SU-DHL-6 (cell line): ENCODE measurements at regions not wholly inside any gene's neighbourhood (a gene's known extent, or its start where the extent isn't known, plus 50 kb on each side); places are given as distances from the start of the nearest gene placed in this dataset.

ENCODE experiments used
- H2AFZ ChIP-seq: fragments of 200-600 bp; sonication (generic); 2 replicates; pipeline ENCODE4 v1.6.1; 2014; ENCODE audit warnings: low read depth, mild to moderate bottlenecking, moderate library complexity, mixed read lengths, antibody characterized with exemption, low read length; ENCODE audit not compliant: severe bottlenecking
- H3F3A ChIP-seq: fragments of 200-600 bp; shearing (Covaris generic); 2 replicates; pipeline ENCODE4 v1.6.0; 2016; ENCODE audit warnings: antibody characterized with exemption, mild to moderate bottlenecking; ENCODE audit not compliant: insufficient read depth
- H3K27ac ChIP-seq: fragments of 200-600 bp; sonication (generic); 2 replicates; pipeline ENCODE4 v1.5.1; 2016; ENCODE audit warnings: low read depth, mild to moderate bottlenecking, low read length, moderate library complexity, mixed read lengths
- H3K27me3 ChIP-seq: fragments of 200-600 bp; sonication (generic), shearing (Covaris generic); 2 replicates; pipeline ENCODE4 v1.6.0; 2014; ENCODE audit warnings: mild to moderate bottlenecking, low read length
- H3K36me3 ChIP-seq: fragments of 200-600 bp; sonication (generic); 2 replicates; pipeline ENCODE4 v1.6.1; 2014; ENCODE audit warnings: mild to moderate bottlenecking, low read length, mixed read lengths
- H3K4me2 ChIP-seq: fragments of 300-600, 200-600 bp; shearing (Covaris generic), sonication (generic); 2 replicates; pipeline ENCODE4 v1.6.0; 2014; ENCODE audit warnings: low read length, low read depth, mild to moderate bottlenecking; ENCODE audit not compliant: poor library complexity, severe bottlenecking
- H3K4me3 ChIP-seq: fragments of 200-600 bp; sonication (generic); 2 replicates; pipeline ENCODE4 v1.5.1; 2014; ENCODE audit warnings: antibody characterized with exemption, low read length, mild to moderate bottlenecking, mixed read lengths; ENCODE audit not compliant: insufficient read depth, poor library complexity, severe bottlenecking
- H3K79me2 ChIP-seq: fragments of 200-600 bp; sonication (generic); 2 replicates; pipeline ENCODE4 v1.6.1; 2014; ENCODE audit warnings: mild to moderate bottlenecking, low read length, moderate library complexity; ENCODE audit not compliant: insufficient read depth
- H3K9ac ChIP-seq: fragments of 200-600 bp; sonication (generic); 2 replicates; pipeline ENCODE4 v1.7.0; 2014; ENCODE audit warnings: mild to moderate bottlenecking, low read length
- H3K9me2 ChIP-seq: fragments of 200-600 bp; sonication (generic); replicated peaks from 2 replicates; pipeline ENCODE4 v1.6.1; 2014; ENCODE audit warnings: low read length; ENCODE audit not compliant: insufficient read depth
- H3K9me3 ChIP-seq: fragments of 200-600 bp; sonication (generic); 2 replicates; pipeline ENCODE4 v1.6.1; 2014; ENCODE audit warnings: low read length, mixed read lengths; ENCODE audit not compliant: insufficient read depth
- H4K20me1 ChIP-seq: fragments of 200-600 bp; sonication (generic); 2 replicates; pipeline ENCODE4 v1.6.1; 2014; ENCODE audit warnings: low read depth, mild to moderate bottlenecking, antibody characterized with exemption, low read length, moderate library complexity, mixed read lengths
- EZH2phosphoT487 ChIP-seq: fragments of 200-600 bp; sonication (generic), shearing (Covaris generic); conservative IDR thresholded peaks from 2 replicates; pipeline ENCODE4 v1.6.1; 2018; ENCODE audit warnings: mild to moderate bottlenecking, antibody characterized with exemption, low read length, moderate library complexity, mixed read lengths
- TF ChIP-seq, protein P1 (sequence below): fragments of 200-600 bp; sonication (generic); IDR thresholded peaks from one replicate; pipeline ENCODE4 v1.5.1; 2017; ENCODE audit warnings: antibody characterized with exemption, mild to moderate bottlenecking, low read length, moderate library complexity; ENCODE audit not compliant: insufficient read depth, poor library complexity, severe bottlenecking

DNA sequence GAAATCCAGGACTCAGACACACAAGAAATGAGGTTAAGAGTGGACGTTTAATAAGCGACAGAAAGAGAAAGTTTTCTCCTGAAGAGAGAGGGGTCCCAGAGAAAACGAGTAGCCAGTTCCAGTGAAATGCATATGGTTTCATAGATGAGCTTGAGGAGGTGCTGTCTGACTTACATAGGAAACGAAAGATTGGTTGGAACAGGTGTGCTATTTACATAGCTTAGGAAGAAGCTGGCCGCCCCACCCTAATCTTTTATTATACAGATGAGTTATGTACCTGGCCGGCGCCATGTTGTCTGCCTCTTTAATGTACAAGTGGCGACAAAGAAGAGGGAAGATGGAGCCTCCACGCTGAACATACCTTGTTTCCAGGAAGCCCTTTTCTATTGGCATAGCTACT, 223.0 kb downstream of the SLC6A15 start:
- H3K9me2 ChIP-seq, result no peaks in the 10 kb centered on the region
- no peaks in the 10 kb centered on the region for H3K27me3 ChIP-seq
- no peaks in the 10 kb centered on the region for H3F3A ChIP-seq
- no peak for TF ChIP-seq EZH2phosphoT487
- TF ChIP-seq, protein P1, sequence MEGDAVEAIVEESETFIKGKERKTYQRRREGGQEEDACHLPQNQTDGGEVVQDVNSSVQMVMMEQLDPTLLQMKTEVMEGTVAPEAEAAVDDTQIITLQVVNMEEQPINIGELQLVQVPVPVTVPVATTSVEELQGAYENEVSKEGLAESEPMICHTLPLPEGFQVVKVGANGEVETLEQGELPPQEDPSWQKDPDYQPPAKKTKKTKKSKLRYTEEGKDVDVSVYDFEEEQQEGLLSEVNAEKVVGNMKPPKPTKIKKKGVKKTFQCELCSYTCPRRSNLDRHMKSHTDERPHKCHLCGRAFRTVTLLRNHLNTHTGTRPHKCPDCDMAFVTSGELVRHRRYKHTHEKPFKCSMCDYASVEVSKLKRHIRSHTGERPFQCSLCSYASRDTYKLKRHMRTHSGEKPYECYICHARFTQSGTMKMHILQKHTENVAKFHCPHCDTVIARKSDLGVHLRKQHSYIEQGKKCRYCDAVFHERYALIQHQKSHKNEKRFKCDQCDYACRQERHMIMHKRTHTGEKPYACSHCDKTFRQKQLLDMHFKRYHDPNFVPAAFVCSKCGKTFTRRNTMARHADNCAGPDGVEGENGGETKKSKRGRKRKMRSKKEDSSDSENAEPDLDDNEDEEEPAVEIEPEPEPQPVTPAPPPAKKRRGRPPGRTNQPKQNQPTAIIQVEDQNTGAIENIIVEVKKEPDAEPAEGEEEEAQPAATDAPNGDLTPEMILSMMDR, result no peak
- H3K9ac ChIP-seq, result no peak overlapping the region
- no peaks in the 10 kb centered on the region for H3K9me3 ChIP-seq
- H3K79me2 ChIP-seq, result no peaks in the 10 kb centered on the region
- H2AFZ ChIP-seq, result peak overlapping the region; percentile 53
- H3K27ac ChIP-seq, result no peak overlapping the region
- H3K4me2 ChIP-seq, result no peak overlapping the region
- H4K20me1 ChIP-seq, result no peaks in the 10 kb centered on the region
- no peak overlapping the region for H3K4me3 ChIP-seq
- H3K36me3 ChIP-seq, result no peaks in the 10 kb centered on the region

DNA sequence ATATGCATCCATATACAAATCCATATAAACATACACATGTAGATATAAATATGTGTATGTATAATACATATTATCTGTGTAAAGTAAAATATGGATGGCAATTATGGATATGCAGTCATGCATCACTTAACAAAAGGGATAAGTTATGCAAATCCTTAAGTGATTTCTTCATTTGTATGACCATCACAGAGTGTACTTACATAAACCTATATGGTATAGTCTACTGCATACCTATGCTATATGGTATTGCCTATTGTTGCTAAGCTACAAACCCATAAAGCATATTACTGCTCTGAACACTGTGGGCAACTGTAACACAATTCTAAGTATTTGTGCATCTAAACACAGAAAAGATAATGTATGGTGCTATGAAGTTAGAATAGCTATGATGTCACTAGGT, 227.2 kb downstream of the SLC6A15 start:
- H3K9me3 ChIP-seq, result no peaks in the 10 kb centered on the region
- H2AFZ ChIP-seq, result no peak overlapping the region
- TF ChIP-seq EZH2phosphoT487, result no peak
- TF ChIP-seq, protein P1, result no peak
- no peaks in the 10 kb centered on the region for H3K79me2 ChIP-seq
- no peaks in the 10 kb centered on the region for H3K36me3 ChIP-seq
- no peak overlapping the region for H3K27ac ChIP-seq
- no peaks in the 10 kb centered on the region for H3K27me3 ChIP-seq
- H3F3A ChIP-seq, result no peaks in the 10 kb centered on the region
- H3K4me2 ChIP-seq, result no peak overlapping the region
- H3K4me3 ChIP-seq, result no peak overlapping the region
- no peaks in the 10 kb centered on the region for H4K20me1 ChIP-seq
- no peaks in the 10 kb centered on the region for H3K9me2 ChIP-seq
- H3K9ac ChIP-seq, result no peak overlapping the region

DNA sequence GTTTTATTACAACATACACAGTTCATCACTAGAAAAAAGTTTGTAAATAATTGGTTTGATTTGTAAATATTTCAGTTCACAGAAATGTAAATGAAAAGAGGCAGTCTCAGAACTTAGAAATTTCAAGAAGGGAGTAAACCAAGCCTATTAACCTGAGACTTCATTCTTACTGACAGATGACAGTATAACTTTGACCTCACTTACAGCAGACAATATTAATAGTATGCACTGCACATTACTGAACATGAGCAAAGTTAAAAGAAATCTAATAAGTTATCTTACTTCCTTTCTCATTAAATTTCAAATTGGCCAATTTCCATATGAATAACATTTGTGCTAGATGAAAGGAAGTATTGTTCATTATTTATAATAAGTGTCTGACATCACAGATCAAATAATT, 235.8 kb downstream of the SLC6A15 start:
- Histone ChIP-seq H3K4me2 (no peak overlapping the region), H3K36me3 (no peaks in the 10 kb centered on the region), H3K27ac (no peak overlapping the region), H3K9ac (no peak overlapping the region), H2AFZ (no peak overlapping the region), H3K27me3 (no peaks in the 10 kb centered on the region), H3K9me3 (no peaks in the 10 kb centered on the region), H3K79me2 (no peaks in the 10 kb centered on the region), H3K9me2 (no peaks in the 10 kb centered on the region), H4K20me1 (no peaks in the 10 kb centered on the region), H3K4me3 (no peak overlapping the region), H3F3A (no peaks in the 10 kb centered on the region)
- TF ChIP-seq EZH2phosphoT487, result no peak
- TF ChIP-seq, protein P1, result no peak
